IMR-90 (cell line): ENCODE measurements at regions not wholly inside any gene's neighbourhood (a gene's known extent, or its start where the extent isn't known, plus 50 kb on each side); places are given as distances from the start of the nearest gene placed in this dataset.
"Not testable (repeated sequence)": the region's sequence is repeated elsewhere in the genome, so short reads cannot be mapped to it uniquely, and the experiment has no call there.

Experiments
- ATAC-seq: fragments of 200-7000 bp; cut with Tn5 transposase; 2 replicates; pipeline ENCODE4 v1.9.1; 2020; ENCODE audit warnings: low read depth, mild to moderate bottlenecking, moderate library complexity
- BruUV-seq: library from RNA; stranded (reverse); fragments of 400-500 nt; replicated peaks from 2 replicates; lab custom pipeline; 2021; lab: Mats Ljungman, UMichigan
- CTCF ChIA-PET: fragments of 300-600 bp; formaldehyde crosslinking; extraction: SDS; loops from one replicate; lab custom pipeline; 2021; ENCODE audit warnings: antibody characterized with exemption; lab: Yijun Ruan, JAX
- POLR2A ChIA-PET: fragments of 300-600 bp; sonication (Branson Sonifier 250); formaldehyde crosslinking; loops from one replicate; lab custom pipeline; 2022; ENCODE audit warnings: antibody characterized with exemption; ENCODE audit not compliant: unreplicated experiment; lab: Charles Lee
- DNase-seq: peaks from one replicate; pipeline ENCODE4 v3.0.0; 2013
- H2AFZ ChIP-seq: replicated peaks from 2 replicates; pipeline ENCODE3; 2013; ENCODE audit warnings: low read length, mild to moderate bottlenecking; ENCODE audit not compliant: poor library complexity
- H2AK5ac ChIP-seq: 2 replicates; pipeline ENCODE4 v1.6.1; 2013; ENCODE audit warnings: low read depth, low read length, inconsistent platforms
- H2AK9ac ChIP-seq: replicated peaks from 2 replicates; pipeline ENCODE3; 2013; ENCODE audit warnings: mild to moderate bottlenecking, low read depth, low read length, moderate library complexity; ENCODE audit not compliant: poor library complexity
- H2BK120ac ChIP-seq: 2 replicates; pipeline ENCODE4 v1.6.1; 2013; ENCODE audit warnings: low read depth, low read length, inconsistent platforms
- H2BK15ac ChIP-seq: 3 replicates; pipeline ENCODE4 v1.6.1; 2013; ENCODE audit warnings: low read depth, low read length, inconsistent platforms
- H2BK20ac ChIP-seq: 2 replicates; pipeline ENCODE4 v1.6.1; 2013; ENCODE audit warnings: low read depth, mild to moderate bottlenecking, inconsistent platforms, low read length, moderate library complexity
- H2BK5ac ChIP-seq: 2 replicates; pipeline ENCODE4 v1.6.1; 2013; ENCODE audit warnings: mild to moderate bottlenecking, low read depth, low read length, inconsistent platforms; ENCODE audit not compliant: poor library complexity, severe bottlenecking
- H3K14ac ChIP-seq: replicated peaks from 2 replicates; pipeline ENCODE4 v1.6.1; 2013; ENCODE audit warnings: low read depth, low read length, inconsistent platforms
- H3K18ac ChIP-seq: 2 replicates; pipeline ENCODE4 v1.6.1; 2013; ENCODE audit warnings: low read depth, low read length, control low read depth
- H3K23ac ChIP-seq: 2 replicates; pipeline ENCODE4 v1.6.1; 2013; ENCODE audit warnings: low read depth, low read length, inconsistent platforms
- H3K27ac ChIP-seq: 2 replicates; pipeline ENCODE4 v1.5.1; 2013; ENCODE audit warnings: mild to moderate bottlenecking, control low read depth, low read length; ENCODE audit not compliant: insufficient read depth
- H3K27me3 ChIP-seq: 2 replicates; pipeline ENCODE4 v1.6.1; 2013; ENCODE audit warnings: low read length; ENCODE audit not compliant: control insufficient read depth, insufficient read depth
- H3K36me3 ChIP-seq: 2 replicates; pipeline ENCODE4 v1.6.1; 2013; ENCODE audit warnings: low read length, mixed read lengths; ENCODE audit not compliant: control insufficient read depth, insufficient read depth
- H3K4ac ChIP-seq: 2 replicates; pipeline ENCODE4 v1.6.1; 2013; ENCODE audit warnings: low read depth, low read length, inconsistent platforms
- H3K4me1 ChIP-seq: 2 replicates; pipeline ENCODE4 v1.6.1; 2013; ENCODE audit warnings: low read length, mixed read lengths; ENCODE audit not compliant: control insufficient read depth, insufficient read depth
- H3K4me2 ChIP-seq: 2 replicates; pipeline ENCODE4 v1.6.1; 2013; ENCODE audit warnings: low read depth, mild to moderate bottlenecking, control low read depth, low read length, moderate library complexity
- H3K4me3 ChIP-seq: 2 replicates; pipeline ENCODE4 v1.5.1; 2013; ENCODE audit warnings: low read depth, mild to moderate bottlenecking, control low read depth, low read length, moderate library complexity; ENCODE audit not compliant: insufficient read depth
- H3K56ac ChIP-seq: 2 replicates; pipeline ENCODE4 v1.6.1; 2013; ENCODE audit warnings: low read length, inconsistent platforms; ENCODE audit not compliant: insufficient read depth; ENCODE audit errors: extremely low read depth
- H3K79me1 ChIP-seq, 2 experiments: 2 replicates each; pipeline ENCODE4 v1.6.1; 2013; ENCODE audit warnings: low read length in 2 of 2, inconsistent platforms in 1 of 2, low read depth in 1 of 2
- H3K9ac ChIP-seq: 2 replicates; pipeline ENCODE4 v1.6.1; 2013; ENCODE audit warnings: low read depth, low read length, control low read depth
- H3K9me1 ChIP-seq: 2 replicates; pipeline ENCODE4 v1.6.1; 2013; ENCODE audit warnings: low read length, inconsistent platforms; ENCODE audit not compliant: insufficient read depth
- H3K9me3 ChIP-seq: 2 replicates; pipeline ENCODE4 v1.6.1; 2013; ENCODE audit warnings: low read length; ENCODE audit not compliant: control insufficient read depth, insufficient read depth
- H4K20me1 ChIP-seq: 2 replicates; pipeline ENCODE4 v1.6.1; 2013; ENCODE audit warnings: low read length, inconsistent platforms; ENCODE audit not compliant: insufficient read depth
- H4K5ac ChIP-seq: 2 replicates; pipeline ENCODE4 v1.6.1; 2013; ENCODE audit warnings: mild to moderate bottlenecking, low read depth, low read length, control low read depth
- H4K8ac ChIP-seq, 2 experiments: 2 replicates each; pipeline ENCODE4 v1.6.1; 2013; ENCODE audit warnings: low read depth in 2 of 2, low read length in 2 of 2, control low read depth in 1 of 2, inconsistent platforms in 1 of 2
- H4K91ac ChIP-seq: 2 replicates; pipeline ENCODE4 v1.6.1; 2013; ENCODE audit warnings: low read depth, low read length, inconsistent platforms; ENCODE audit not compliant: insufficient read depth
- FOS ChIP-seq: fragments of 150-350 bp; IDR thresholded peaks from 2 replicates; pipeline ENCODE4 v1.6.1; 2016; ENCODE audit warnings: low read depth, low read length
- RFX5 ChIP-seq: IDR thresholded peaks from 2 replicates; pipeline ENCODE4 v1.8.0; 2012; ENCODE audit warnings: low read depth, mild to moderate bottlenecking, low read length, moderate library complexity
- SMC3 ChIP-seq: fragments of 150-350 bp; IDR thresholded peaks from 2 replicates; pipeline ENCODE4 v1.6.1; 2016; ENCODE audit warnings: low read depth, mild to moderate bottlenecking, antibody characterized with exemption, low read length, moderate library complexity
- WGBS, 2 experiments: methylation state at CpG; one replicate each; pipeline versions ENCODE4 v1.1.5 to v1.1.7; 2013; ENCODE audit warnings: missing lambda C conversion rate in 2 of 2; ENCODE audit not compliant: insufficient read length in 1 of 2; ENCODE audit errors: extremely low coverage in 2 of 2; 5-methylcytosine and 5-hydroxymethylcytosine counted together
- dilution Hi-C: fragments of 300-500 bp; cut with HindIII; formaldehyde crosslinking; loops from one replicate; pipeline ENCODE4 v1.14.3; 2018; ENCODE audit warnings: low sequenced_read_pairs; ENCODE audit not compliant: unreplicated experiment
- in situ Hi-C: fragments of 300-500 bp; cut with MboI; formaldehyde crosslinking; loops from 3 replicates; pipeline ENCODE4 v1.14.3; 2019; ENCODE audit warnings: low sequenced_read_pairs, inconsistent platforms, mixed read lengths
- intact Hi-C: fragments of 100-400 bp; cut with micrococcal nuclease; formaldehyde crosslinking; loops from 2 replicates; pipeline ENCODE4 v1.10.0; 2022

GRCh38 chr2:183782436-183782835 lies 658.2 kb downstream of the NUP35 start:
- H3K56ac ChIP-seq: no peak overlapping the region
- ATAC-seq (no peak), DNase-seq (no peak)
- H3K9ac ChIP-seq: no peak overlapping the region
- H4K5ac ChIP-seq: no peak overlapping the region
- no peaks in the 10 kb centered on the region for H3K4me1 ChIP-seq
- no CpG with 5 or more reads among the region's 1 CpG for whole genome bisulfite sequencing, 2 experiments
- no peak overlapping the region for H2AFZ ChIP-seq
- H2BK20ac ChIP-seq: no peak overlapping the region
- no peak overlapping the region for H2AK5ac ChIP-seq
- no peak overlapping the region for H2BK15ac ChIP-seq
- in situ Hi-C loops: no loop called here
- H3K23ac ChIP-seq: no peak overlapping the region
- H3K9me3 ChIP-seq: peaks cover 3% of the 10 kb centered on the region; the same call in 1 of the 2 replicates
- no peaks in the 10 kb centered on the region for H3K36me3 ChIP-seq
- no peaks in the 10 kb centered on the region for H3K27me3 ChIP-seq
- H3K4me2 ChIP-seq: no peak overlapping the region
- H2AK9ac ChIP-seq: no peak overlapping the region
- H2BK120ac ChIP-seq: no peak overlapping the region
- no peak overlapping the region for H4K91ac ChIP-seq
- H3K79me1 ChIP-seq: no peaks in the 10 kb centered on the region
- H4K20me1 ChIP-seq: no peaks in the 10 kb centered on the region
- H2BK5ac ChIP-seq: no peak overlapping the region
- dilution Hi-C loops: no loop called here
- H3K27ac ChIP-seq: no peak overlapping the region
- H3K9me1 ChIP-seq: no peaks in the 10 kb centered on the region
- BruUV-seq: no TSS peak
- intact Hi-C loops: no loop called here
- ChIA-PET CTCF (no interaction called here), POLR2A (no interaction called here)
- no peak overlapping the region for H3K4ac ChIP-seq
- H4K8ac ChIP-seq: no peak overlapping the region
- H3K18ac ChIP-seq: no peak overlapping the region
- H3K14ac ChIP-seq: no peak overlapping the region
- no peak for TF ChIP-seq RFX5
- no peak for TF ChIP-seq FOS
- no peak for TF ChIP-seq SMC3
- no peak overlapping the region for H3K4me3 ChIP-seq

- H3K9ac ChIP-seq, H4K8ac ChIP-seq, H2AFZ ChIP-seq, H4K91ac ChIP-seq, H3K9me3 ChIP-seq, DNase-seq, H2BK5ac ChIP-seq, H3K18ac ChIP-seq, H3K4me2 ChIP-seq, dilution Hi-C loops, intact Hi-C loops, POLR2A ChIA-PET, H3K79me1 ChIP-seq, CTCF ChIA-PET, H2AK9ac ChIP-seq, H4K20me1 ChIP-seq, H3K4me3 ChIP-seq, H3K14ac ChIP-seq, BruUV-seq, H3K56ac ChIP-seq, H2AK5ac ChIP-seq, H3K23ac ChIP-seq, H3K4me1 ChIP-seq, in situ Hi-C loops, H3K4ac ChIP-seq, H3K9me1 ChIP-seq, H3K27ac ChIP-seq, H2BK20ac ChIP-seq, H2BK120ac ChIP-seq, H3K27me3 ChIP-seq, H4K5ac ChIP-seq, H3K36me3 ChIP-seq, ATAC-seq, H2BK15ac ChIP-seq: not testable (repeated sequence)
- 60% methylated on average over 1 of the region's 8 CpGs; no CpG with 5 or more reads in 1 of the 2 experiments for WGBS, 2 experiments
These were observed 664.6 kb downstream of the NUP35 start for GRCh38 chr2:183788796-183789195.
